Neural progenitor cell (in vitro differentiated cells): ENCODE measurements at regions not wholly inside any gene's neighbourhood (a gene's known extent, or its start where the extent isn't known, plus 50 kb on each side); places are given as distances from the start of the nearest gene placed in this dataset.

Experiments
- CTCF ChIP-seq: fragments of 200-600 bp; sonication (generic); IDR thresholded peaks from 2 replicates; pipeline ENCODE4 v1.5.1; 2017; ENCODE audit warnings: antibody characterized with exemption, mild to moderate bottlenecking
- EZH2 ChIP-seq: fragments of 200-600 bp; sonication (generic); IDR thresholded peaks from 2 replicates; pipeline ENCODE4 v1.6.1; 2017; ENCODE audit warnings: antibody characterized with exemption, mild to moderate bottlenecking, moderate library complexity
- EZH2phosphoT487 ChIP-seq: fragments of 200-600 bp; sonication (generic); IDR thresholded peaks from 2 replicates; pipeline ENCODE4 v1.6.1; 2017; ENCODE audit warnings: antibody characterized with exemption

DNA sequence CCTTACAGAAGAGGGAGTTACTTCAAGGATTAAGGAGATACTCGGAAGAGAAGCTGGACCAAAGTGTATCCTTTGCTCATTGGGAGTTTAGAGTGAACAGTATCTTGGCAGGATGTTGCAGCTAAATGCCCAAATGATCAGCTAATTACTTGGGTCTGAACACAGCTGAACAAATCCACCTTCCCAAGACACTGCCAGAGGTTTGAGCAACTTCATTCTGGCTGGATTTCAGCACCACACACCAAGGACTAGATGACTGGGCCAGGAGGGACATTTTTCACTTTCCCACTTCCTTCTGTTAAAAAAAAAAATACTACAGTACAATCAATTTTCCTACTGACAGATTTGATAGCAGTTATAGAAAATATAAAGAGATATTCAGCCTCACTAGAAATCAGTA, 324.6 kb downstream of the MID1IP1 start:
- TF ChIP-seq CTCF (no peak), EZH2 (no peak), EZH2phosphoT487 (no peak)
